ENCODE measurements at regions not wholly inside any gene's neighbourhood (a gene's known extent, or its start where the extent isn't known, plus 50 kb on each side); places are given as distances from the start of the nearest gene placed in this dataset.

- TF ChIP-seq POLR2AphosphoS5 (IDR thresholded peaks at IDR 0.05; ENCODE audit: insufficient read depth in 1 of 2, low read depth in 1 of 2): no peak
- TF ChIP-seq POLR2A (IDR thresholded peaks at IDR 0.05): no peak
- TF ChIP-seq, protein P1, sequence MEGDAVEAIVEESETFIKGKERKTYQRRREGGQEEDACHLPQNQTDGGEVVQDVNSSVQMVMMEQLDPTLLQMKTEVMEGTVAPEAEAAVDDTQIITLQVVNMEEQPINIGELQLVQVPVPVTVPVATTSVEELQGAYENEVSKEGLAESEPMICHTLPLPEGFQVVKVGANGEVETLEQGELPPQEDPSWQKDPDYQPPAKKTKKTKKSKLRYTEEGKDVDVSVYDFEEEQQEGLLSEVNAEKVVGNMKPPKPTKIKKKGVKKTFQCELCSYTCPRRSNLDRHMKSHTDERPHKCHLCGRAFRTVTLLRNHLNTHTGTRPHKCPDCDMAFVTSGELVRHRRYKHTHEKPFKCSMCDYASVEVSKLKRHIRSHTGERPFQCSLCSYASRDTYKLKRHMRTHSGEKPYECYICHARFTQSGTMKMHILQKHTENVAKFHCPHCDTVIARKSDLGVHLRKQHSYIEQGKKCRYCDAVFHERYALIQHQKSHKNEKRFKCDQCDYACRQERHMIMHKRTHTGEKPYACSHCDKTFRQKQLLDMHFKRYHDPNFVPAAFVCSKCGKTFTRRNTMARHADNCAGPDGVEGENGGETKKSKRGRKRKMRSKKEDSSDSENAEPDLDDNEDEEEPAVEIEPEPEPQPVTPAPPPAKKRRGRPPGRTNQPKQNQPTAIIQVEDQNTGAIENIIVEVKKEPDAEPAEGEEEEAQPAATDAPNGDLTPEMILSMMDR (IDR thresholded peaks at IDR 0.05): no peak
- H3K9me3 ChIP-seq: no peaks in the 10 kb centered on the region
- no peaks in the 10 kb centered on the region for H3K27me3 ChIP-seq
- H3K36me3 ChIP-seq: no peaks in the 10 kb centered on the region
- no peak for DNase-seq (ENCODE audit: extremely low spot score in 2 of 2)
- H3K27ac ChIP-seq: no peak overlapping the region
- no peak overlapping the region for H3K4me3 ChIP-seq
- H3K4me1 ChIP-seq: no peaks in the 10 kb centered on the region
- intact Hi-C loops (cut with DNase I): no loop called here
Measured at GRCh38 chr15:69538379-69538778, 85.8 kb downstream of the RPLP1 start.

GRCh38 chr15:69539345-69539744, 86.7 kb downstream of the RPLP1 start:
- H3K36me3 ChIP-seq: no peaks in the 10 kb centered on the region
- no peak overlapping the region for H3K27ac ChIP-seq
- H3K27me3 ChIP-seq: no peaks in the 10 kb centered on the region
- intact Hi-C loops (cut with DNase I): no loop called here
- H3K9me3 ChIP-seq: no peaks in the 10 kb centered on the region
- no peak for DNase-seq (ENCODE audit: extremely low spot score in 2 of 2)
- H3K4me1 ChIP-seq: no peaks in the 10 kb centered on the region
- no peak overlapping the region for H3K4me3 ChIP-seq
- no peak for TF ChIP-seq POLR2A (IDR thresholded peaks at IDR 0.05)
- no peak for TF ChIP-seq POLR2AphosphoS5 (IDR thresholded peaks at IDR 0.05; ENCODE audit: insufficient read depth in 1 of 2, low read depth in 1 of 2)
- TF ChIP-seq, protein P1 (IDR thresholded peaks at IDR 0.05): no peak

GRCh38 chr15:69540622-69541021, 88.0 kb downstream of the RPLP1 start:
- TF ChIP-seq POLR2AphosphoS5 (IDR thresholded peaks at IDR 0.05; ENCODE audit: insufficient read depth in 1 of 2, low read depth in 1 of 2): no peak
- TF ChIP-seq POLR2A (IDR thresholded peaks at IDR 0.05): no peak
- TF ChIP-seq, protein P1 (IDR thresholded peaks at IDR 0.05): no peak
- H3K27me3 ChIP-seq: no peaks in the 10 kb centered on the region
- no peak for DNase-seq (ENCODE audit: extremely low spot score in 2 of 2)
- no peaks in the 10 kb centered on the region for H3K36me3 ChIP-seq
- no peak overlapping the region for H3K4me3 ChIP-seq
- H3K27ac ChIP-seq: no peak overlapping the region
- no peaks in the 10 kb centered on the region for H3K9me3 ChIP-seq
- intact Hi-C loops (cut with DNase I): no loop called here
- H3K4me1 ChIP-seq: no peaks in the 10 kb centered on the region

GRCh38 chr15:69542028-69542427, 89.4 kb downstream of the RPLP1 start:
- no peaks in the 10 kb centered on the region for H3K4me1 ChIP-seq
- no peak for DNase-seq (ENCODE audit: extremely low spot score in 2 of 2)

DNA sequence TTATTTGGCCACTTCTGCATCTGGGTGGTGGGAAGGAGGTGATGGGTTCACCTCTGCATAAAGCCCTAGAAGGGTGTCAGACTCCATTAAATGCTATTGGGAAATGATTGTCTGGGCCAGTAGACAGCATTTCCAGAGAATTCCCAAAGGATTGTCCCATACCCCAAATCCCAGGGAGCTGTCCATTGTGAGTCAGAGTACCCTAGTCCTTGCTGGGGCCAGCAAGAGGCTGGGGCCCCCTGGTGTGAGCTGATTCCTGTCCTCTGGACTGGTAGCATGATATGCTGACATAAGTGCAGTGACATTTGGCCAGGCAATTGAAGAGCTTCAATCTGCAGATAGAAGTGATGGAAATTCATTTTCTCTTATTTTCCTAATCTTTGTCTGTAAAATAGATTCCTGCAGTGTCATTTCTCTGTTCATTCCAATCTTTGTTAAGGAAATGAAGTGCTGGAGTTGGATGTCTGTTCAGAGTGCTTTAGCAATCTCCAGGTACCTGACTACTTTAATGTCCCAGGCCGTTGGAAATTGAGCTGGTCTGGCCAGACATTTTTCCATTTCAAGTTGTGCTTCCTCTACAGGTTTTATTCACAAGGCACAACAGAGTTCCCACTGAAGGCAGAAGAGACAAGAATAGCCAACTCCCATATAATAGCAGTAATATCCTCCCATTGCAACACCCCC, 91.2 kb downstream of the RPLP1 start:
- intact Hi-C loops (cut with DNase I): no loop called here
- no peak overlapping the region for H3K4me3 ChIP-seq
- H3K36me3 ChIP-seq: no peaks in the 10 kb centered on the region
- no peak overlapping the region for H3K27ac ChIP-seq
- TF ChIP-seq, protein P1 (IDR thresholded peaks at IDR 0.05): no peak
- no peak for TF ChIP-seq POLR2A (IDR thresholded peaks at IDR 0.05)
- no peak for TF ChIP-seq POLR2AphosphoS5 (IDR thresholded peaks at IDR 0.05; ENCODE audit: insufficient read depth in 1 of 2, low read depth in 1 of 2)
- no peaks in the 10 kb centered on the region for H3K27me3 ChIP-seq
- H3K9me3 ChIP-seq: no peaks in the 10 kb centered on the region
- no peak for DNase-seq (ENCODE audit: extremely low spot score in 2 of 2)
- H3K4me1 ChIP-seq: no peaks in the 10 kb centered on the region

More at GRCh38 chr15:69542028-69542427, 89.4 kb downstream of the RPLP1 start:
- Histone ChIP-seq H3K27me3 (no peaks in the 10 kb centered on the region), H3K27ac (no peak overlapping the region), H3K4me3 (no peak overlapping the region), H3K36me3 (no peaks in the 10 kb centered on the region), H3K9me3 (no peaks in the 10 kb centered on the region)
- TF ChIP-seq, protein P1 (IDR thresholded peaks at IDR 0.05): no peak
- TF ChIP-seq POLR2A (IDR thresholded peaks at IDR 0.05): no peak
- no peak for TF ChIP-seq POLR2AphosphoS5 (IDR thresholded peaks at IDR 0.05; ENCODE audit: insufficient read depth in 1 of 2, low read depth in 1 of 2)
- intact Hi-C loops (cut with DNase I): no loop called here

Data from vagina (tissue), 2 donors.